H9 (cell line): ENCODE measurements at regions not wholly inside any gene's neighbourhood (a gene's known extent, or its start where the extent isn't known, plus 50 kb on each side); places are given as distances from the start of the nearest gene placed in this dataset.

Experiments used
- DNase-seq: peaks from one replicate; pipeline ENCODE4 v3.0.0-alpha.2; 2017
- H2AFZ ChIP-seq: one replicate; pipeline ENCODE4 v1.6.1; 2013; ENCODE audit warnings: mild to moderate bottlenecking, low read length, control low read depth, moderate library complexity
- H2AK5ac ChIP-seq: 2 replicates; pipeline ENCODE4 v1.6.1; 2013; ENCODE audit warnings: low read length, control low read depth, mixed read lengths; ENCODE audit not compliant: insufficient read length
- H2BK120ac ChIP-seq: one replicate; pipeline ENCODE4 v1.6.1; 2013; ENCODE audit warnings: low read depth, mild to moderate bottlenecking, low read length, control low read depth, inconsistent platforms; ENCODE audit not compliant: poor library complexity, severe bottlenecking
- H2BK12ac ChIP-seq: 2 replicates; pipeline ENCODE4 v1.6.1; 2013; ENCODE audit warnings: low read length, control low read depth, mixed read lengths, low read depth; ENCODE audit not compliant: insufficient read length
- H2BK15ac ChIP-seq: 2 replicates; pipeline ENCODE4 v1.6.1; 2013; ENCODE audit warnings: low read depth, low read length, control low read depth
- H2BK20ac ChIP-seq: one replicate; pipeline ENCODE4 v1.6.1; 2013; ENCODE audit warnings: low read depth, mild to moderate bottlenecking, low read length, control low read depth, inconsistent platforms; ENCODE audit not compliant: poor library complexity, severe bottlenecking
- H2BK5ac ChIP-seq: 2 replicates; pipeline ENCODE4 v1.6.1; 2013; ENCODE audit warnings: low read length, control low read depth, mixed read lengths; ENCODE audit not compliant: insufficient read length
- H3K14ac ChIP-seq: 2 replicates; pipeline ENCODE4 v1.6.1; 2013; ENCODE audit warnings: low read length, control low read depth; ENCODE audit not compliant: insufficient read depth
- H3K18ac ChIP-seq: 2 replicates; pipeline ENCODE4 v1.6.1; 2013; ENCODE audit warnings: low read depth, mild to moderate bottlenecking, mixed read lengths, low read length, control low read depth; ENCODE audit not compliant: insufficient read length
- H3K23ac ChIP-seq: 2 replicates; pipeline ENCODE4 v1.6.1; 2013; ENCODE audit warnings: low read length, control low read depth, mixed read lengths, low read depth; ENCODE audit not compliant: insufficient read length
- H3K23me2 ChIP-seq: 2 replicates; pipeline ENCODE4 v1.6.1; 2013; ENCODE audit warnings: low read depth, mild to moderate bottlenecking, mixed read lengths, low read length, control low read depth; ENCODE audit not compliant: insufficient read length, poor library complexity, severe bottlenecking
- H3K27ac ChIP-seq: 2 replicates; pipeline ENCODE4 v1.5.1; 2013; ENCODE audit warnings: low read length, control low read depth, mixed read lengths, low read depth; ENCODE audit not compliant: insufficient read length
- H3K27me3 ChIP-seq: 2 replicates; pipeline ENCODE4 v1.6.1; 2013; ENCODE audit warnings: low read length, control low read depth, inconsistent platforms; ENCODE audit not compliant: insufficient read depth
- H3K4ac ChIP-seq: 2 replicates; pipeline ENCODE4 v1.6.1; 2013; ENCODE audit warnings: low read depth, mild to moderate bottlenecking, control low read depth, inconsistent platforms, low read length, moderate library complexity
- H3K4me1 ChIP-seq: 2 replicates; pipeline ENCODE4 v1.6.1; 2013; ENCODE audit warnings: low read length, control low read depth, inconsistent platforms; ENCODE audit not compliant: insufficient read depth
- H3K4me2 ChIP-seq: 2 replicates; pipeline ENCODE4 v1.6.1; 2013; ENCODE audit warnings: low read length, control low read depth, mixed read lengths; ENCODE audit not compliant: insufficient read length, insufficient read depth
- H3K56ac ChIP-seq: 2 replicates; pipeline ENCODE4 v1.6.1; 2013; ENCODE audit warnings: low read depth, mild to moderate bottlenecking, mixed read lengths, low read length, control low read depth; ENCODE audit not compliant: insufficient read length
- H3K79me1 ChIP-seq: 2 replicates; pipeline ENCODE4 v1.6.1; 2013; ENCODE audit warnings: low read depth, mild to moderate bottlenecking, moderate library complexity, low read length, control low read depth, inconsistent platforms; ENCODE audit not compliant: insufficient read depth, poor library complexity, severe bottlenecking
- H3K79me2 ChIP-seq: 2 replicates; pipeline ENCODE4 v1.6.1; 2013; ENCODE audit warnings: low read length, control low read depth, inconsistent platforms; ENCODE audit not compliant: insufficient read depth
- H3K9ac ChIP-seq: 2 replicates; pipeline ENCODE4 v1.6.1; 2013; ENCODE audit warnings: low read length, control low read depth, mixed read lengths; ENCODE audit not compliant: insufficient read length; ENCODE audit errors: extremely low read depth
- H3K9me3 ChIP-seq: one replicate; pipeline ENCODE4 v1.6.1; 2013; ENCODE audit warnings: low read depth, low read length, inconsistent platforms; ENCODE audit not compliant: control insufficient read depth
- H3T11ph ChIP-seq: one replicate; pipeline ENCODE4 v1.6.1; 2013; ENCODE audit warnings: mild to moderate bottlenecking, low read length, control low read depth, inconsistent platforms
- H4K20me1 ChIP-seq: one replicate; pipeline ENCODE4 v1.6.1; 2013; ENCODE audit not compliant: control insufficient read depth, insufficient read length, insufficient read depth
- H4K5ac ChIP-seq: 2 replicates; pipeline ENCODE4 v1.6.1; 2013; ENCODE audit warnings: low read depth, mild to moderate bottlenecking, mixed read lengths, low read length, control low read depth; ENCODE audit not compliant: insufficient read length
- H4K8ac ChIP-seq: replicated peaks from 2 replicates; pipeline ENCODE4 v1.6.1; 2013; ENCODE audit warnings: low read length, control low read depth, mixed read lengths, low read depth; ENCODE audit not compliant: insufficient read length
- H4K91ac ChIP-seq: 2 replicates; pipeline ENCODE4 v1.6.1; 2013; ENCODE audit warnings: low read depth, mild to moderate bottlenecking, moderate library complexity, mixed read lengths, low read length, control low read depth; ENCODE audit not compliant: insufficient read length
- H3K27ac Mint-ChIP-seq, 3 experiments: 2 replicates in 2 of 3; 3 replicates in 1 of 3; pipeline ENCODE4 v1.8.0; 2020 to 2021; ENCODE audit warnings: mixed read lengths in 3 of 3, mild to moderate bottlenecking in 1 of 3, moderate library complexity in 1 of 3
- H3K27me3 Mint-ChIP-seq: 2 replicates; pipeline ENCODE4 v1.8.0; 2021; ENCODE audit warnings: low read depth, mild to moderate bottlenecking, moderate library complexity, mixed read lengths
- H3K36me3 Mint-ChIP-seq, 3 experiments: 2 replicates in 2 of 3; 3 replicates in 1 of 3; pipeline ENCODE4 v1.8.0; 2020 to 2021; ENCODE audit warnings: low read depth in 3 of 3, mixed read lengths in 3 of 3; ENCODE audit not compliant: insufficient read depth in 1 of 3
- H3K4me1 Mint-ChIP-seq, 2 experiments: 2 replicates each; pipeline ENCODE4 v1.8.0; 2020; ENCODE audit warnings: mixed read lengths in 2 of 2
- H3K4me3 Mint-ChIP-seq, 2 experiments: 2 replicates in 1 of 2; 3 replicates in 1 of 2; pipeline ENCODE4 v1.8.0; 2020 to 2021; ENCODE audit warnings: mild to moderate bottlenecking in 2 of 2, mixed read lengths in 2 of 2, moderate library complexity in 1 of 2
- H3K9me3 Mint-ChIP-seq, 2 experiments: 2 replicates in 1 of 2; 3 replicates in 1 of 2; pipeline ENCODE4 v1.8.0; 2020; ENCODE audit warnings: mild to moderate bottlenecking in 2 of 2, mixed read lengths in 2 of 2, moderate library complexity in 1 of 2
- CTCF ChIP-seq: fragments of 200-600 bp; sonication (generic); conservative IDR thresholded peaks from 3 replicates; pipeline ENCODE4 v1.8.0; 2021; ENCODE audit warnings: antibody characterized with exemption, mild to moderate bottlenecking
- WGBS: extraction: QIAGEN DNeasy Blood & Tissue Kit; methylation state at CpG from one replicate; pipeline ENCODE4 v1.1.7; 2013; ENCODE audit warnings: missing lambda C conversion rate, low lambda C conversion rate, mixed read lengths; ENCODE audit not compliant: insufficient read length; ENCODE audit errors: extremely low coverage; 5-methylcytosine and 5-hydroxymethylcytosine counted together

GRCh38 chr15:100780208-100780800 is 99.3 kb upstream of the ALDH1A3 start:
- Histone ChIP-seq H3K14ac (no peak overlapping the region), H3K27ac (no peak overlapping the region), H2BK15ac (no peak overlapping the region), H3K23me2 (no peaks in the 10 kb centered on the region), H3K4ac (no peak overlapping the region), H3K56ac (no peak overlapping the region), H2BK120ac (no peak overlapping the region), H2BK5ac (no peak overlapping the region), H3K9me3 (peaks cover 4% of the 10 kb centered on the region), H3K9ac (no peak overlapping the region), H4K8ac (no peak overlapping the region), H3K23ac (no peak overlapping the region), H2BK12ac (no peak overlapping the region), H3K4me1 (no peaks in the 10 kb centered on the region; the same call in 1 of the 2 replicates), H4K91ac (no peak overlapping the region), H3K79me1 (no peaks in the 10 kb centered on the region), H2AK5ac (no peak overlapping the region), H2AFZ (no peak overlapping the region), H4K20me1 (no peaks in the 10 kb centered on the region), H3K79me2 (no peaks in the 10 kb centered on the region), H3T11ph (no peak overlapping the region), H3K4me2 (no peak overlapping the region), H4K5ac (no peak overlapping the region), H3K18ac (no peak overlapping the region), H3K27me3 (no peaks in the 10 kb centered on the region), H2BK20ac (no peak overlapping the region)
- Mint-ChIP-seq H3K9me3 (peaks cover 8 to 13% of the 10 kb centered on the region in 2 experiments), H3K4me3 (no peak overlapping the region), H3K27me3 (peaks cover 3% of the 10 kb centered on the region), H3K36me3 (peaks cover 5 to 13% (median 10%) of the 10 kb centered on the region in 3 experiments), H3K27ac (no peak overlapping the region), H3K4me1 (peaks cover 12 to 19% of the 10 kb centered on the region in 2 experiments)
- no CpG with 5 or more reads among the region's 13 CpGs for WGBS
- DNase-seq = no peak
- no peak for TF ChIP-seq CTCF
